GM19351 (cell line): ENCODE measurements at regions not wholly inside any gene's neighbourhood (a gene's known extent, or its start where the extent isn't known, plus 50 kb on each side); places are given as distances from the start of the nearest gene placed in this dataset.

Source experiments
- ATAC-seq: cut with Tn5 transposase; IDR thresholded peaks from one replicate; pipeline ENCODE4 v1.9.1; 2021; ENCODE audit warnings: mild to moderate bottlenecking, moderate library complexity; ENCODE audit not compliant: unreplicated experiment

GRCh38 chr15:85976102-85976501 is 103.6 kb upstream of the AGBL1 start:
- no peak for ATAC-seq

GRCh38 chr15:85976986-85977385 is 102.7 kb upstream of the AGBL1 start:
- ATAC-seq, result no peak

- no peak for ATAC-seq
These were observed 102.1 kb upstream of the AGBL1 start for GRCh38 chr15:85977586-85977985.

GRCh38 chr15:85979929-85980328 is 99.7 kb upstream of the AGBL1 start:
- ATAC-seq, result no peak

- no peak for ATAC-seq
These were observed 98.7 kb upstream of the AGBL1 start for GRCh38 chr15:85980946-85981345.

- no peak for ATAC-seq
These were observed 95.4 kb upstream of the AGBL1 start for GRCh38 chr15:85984241-85984640.

GRCh38 chr15:85986116-85986515 is 93.6 kb upstream of the AGBL1 start:
- ATAC-seq, result no peak

GRCh38 chr15:85986741-85987140 is 92.9 kb upstream of the AGBL1 start:
- no peak for ATAC-seq

- no peak for ATAC-seq
These were observed 90.9 kb upstream of the AGBL1 start for GRCh38 chr15:85988741-85989140.

GRCh38 chr15:85992224-85992623 is 87.4 kb upstream of the AGBL1 start:
- no peak for ATAC-seq

GRCh38 chr15:85993116-85993515 is 86.6 kb upstream of the AGBL1 start:
- no peak for ATAC-seq

GRCh38 chr15:85997618-85998017 is 82.1 kb upstream of the AGBL1 start:
- no peak for ATAC-seq

- ATAC-seq, result no peak
These were observed 80.0 kb upstream of the AGBL1 start for GRCh38 chr15:85999658-86000057.

- no peak for ATAC-seq
These were observed 78.5 kb upstream of the AGBL1 start for GRCh38 chr15:86001200-86001599.

- ATAC-seq, result no peak
These were observed 77.2 kb upstream of the AGBL1 start for GRCh38 chr15:86002444-86002843.

- ATAC-seq, result no peak
These were observed 75.6 kb upstream of the AGBL1 start for GRCh38 chr15:86004061-86004460.

- no peak for ATAC-seq
These were observed 73.1 kb upstream of the AGBL1 start for GRCh38 chr15:86006546-86006945.

- ATAC-seq, result no peak
These were observed 69.9 kb upstream of the AGBL1 start for GRCh38 chr15:86009727-86010126.

- no peak for ATAC-seq
These were observed 69.3 kb upstream of the AGBL1 start for GRCh38 chr15:86010398-86010797.

GRCh38 chr15:86010891-86011290 is 68.8 kb upstream of the AGBL1 start:
- no peak for ATAC-seq

GRCh38 chr15:86014016-86014415 is 65.7 kb upstream of the AGBL1 start:
- ATAC-seq, result no peak

- peak; percentile 62 for ATAC-seq
These were observed 62.9 kb upstream of the AGBL1 start for GRCh38 chr15:86016750-86017149.

GRCh38 chr15:86018679-86019078 is 61.0 kb upstream of the AGBL1 start:
- ATAC-seq, result no peak
